Fibroblast of skin of right quadriceps (primary cell): ENCODE measurements at regions not wholly inside any gene's neighbourhood (a gene's known extent, or its start where the extent isn't known, plus 50 kb on each side); places are given as distances from the start of the nearest gene placed in this dataset.

Source experiments
- DNase-seq: peaks from one replicate; pipeline ENCODE4 v3.0.0-alpha.2; 2013

DNA sequence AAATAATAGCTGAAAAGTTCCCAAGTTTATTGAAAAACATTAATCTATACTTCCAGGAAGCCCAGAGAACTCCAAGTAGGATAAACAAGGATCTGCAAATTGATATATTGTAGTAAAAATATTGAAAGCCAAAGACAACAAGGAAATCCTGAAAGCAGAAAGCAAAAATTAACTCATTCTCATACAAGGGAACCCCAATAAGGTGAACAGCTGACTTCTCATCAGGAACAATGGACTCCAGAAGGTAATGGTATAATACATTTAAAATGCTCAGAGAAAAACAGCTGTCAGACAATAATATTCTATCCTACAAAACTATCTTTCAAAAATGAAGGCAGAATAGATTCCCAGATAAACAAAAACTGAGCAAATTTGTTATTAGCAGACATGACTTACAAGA is 138.1 kb upstream of the BMP4 start:
- DNase-seq = no peak

DNA sequence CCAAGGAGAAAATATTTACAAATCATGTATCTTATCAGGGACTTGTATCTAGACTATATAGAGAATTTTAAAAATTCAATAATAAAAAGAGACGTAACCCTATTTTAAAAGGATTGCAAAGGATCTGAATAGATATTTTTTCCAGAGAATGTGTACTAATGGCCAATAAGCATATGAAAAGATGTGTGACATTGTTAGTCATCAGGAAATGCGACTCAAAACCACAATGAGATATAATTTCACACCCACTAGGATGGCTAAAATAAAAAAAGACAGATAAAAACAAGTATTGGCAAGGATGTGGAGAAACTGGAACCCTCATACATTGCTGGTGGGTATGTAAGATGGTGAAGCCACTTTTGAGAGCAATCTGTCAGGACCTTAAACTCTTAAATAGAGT is 141.9 kb upstream of the BMP4 start:
- DNase-seq = no peak

- DNase-seq = no peak
These were observed 145.4 kb upstream of the BMP4 start for GRCh38 chr14:54102051-54102456.

- no peak for DNase-seq
These were observed 145.9 kb upstream of the BMP4 start for GRCh38 chr14:54102530-54102929.

DNA sequence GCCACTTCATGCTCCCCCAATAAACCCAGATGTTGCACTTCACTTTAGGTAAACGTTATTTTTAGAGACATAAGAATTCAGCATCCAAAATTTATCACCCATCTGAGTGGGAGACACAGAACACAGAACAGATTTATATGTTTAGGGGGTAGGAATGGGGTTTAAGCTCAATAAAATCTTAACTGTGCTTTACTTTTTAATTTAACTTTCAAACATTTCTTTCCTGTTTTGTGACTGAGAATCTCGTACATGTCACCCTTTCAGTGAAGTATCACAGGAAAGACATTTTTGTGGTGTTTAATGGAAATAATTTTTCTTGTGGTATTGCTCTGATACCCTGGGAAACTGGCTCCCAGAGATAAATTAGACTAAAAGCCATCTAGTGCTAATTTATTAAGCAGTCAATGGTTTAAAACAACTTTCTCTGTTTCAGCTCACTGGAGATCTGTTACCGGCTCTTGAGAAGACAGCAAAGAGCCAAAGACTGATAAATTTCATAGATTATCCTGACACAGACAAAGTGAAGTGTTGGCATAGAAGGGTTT is 148.0 kb upstream of the BMP4 start:
- DNase-seq = no peak

DNA sequence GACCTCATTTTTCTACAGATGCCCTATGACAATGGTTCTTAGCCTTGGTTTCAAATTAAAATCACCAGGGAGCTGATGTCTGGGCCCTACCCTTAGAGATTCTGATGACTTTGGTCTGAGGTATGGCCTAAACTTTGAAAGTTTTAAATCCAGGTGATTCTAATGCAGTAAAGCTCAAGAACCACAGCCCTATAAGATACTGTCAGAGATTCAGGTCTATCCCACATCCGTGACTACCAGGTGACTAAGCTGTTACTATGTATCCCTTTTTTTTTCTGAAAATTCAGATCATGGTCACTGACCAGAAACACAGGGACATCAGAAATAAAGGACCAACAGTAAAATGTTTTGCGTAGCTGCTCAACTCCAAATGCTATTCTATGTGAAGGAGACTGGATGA is 148.8 kb upstream of the BMP4 start:
- DNase-seq = no peak

DNA sequence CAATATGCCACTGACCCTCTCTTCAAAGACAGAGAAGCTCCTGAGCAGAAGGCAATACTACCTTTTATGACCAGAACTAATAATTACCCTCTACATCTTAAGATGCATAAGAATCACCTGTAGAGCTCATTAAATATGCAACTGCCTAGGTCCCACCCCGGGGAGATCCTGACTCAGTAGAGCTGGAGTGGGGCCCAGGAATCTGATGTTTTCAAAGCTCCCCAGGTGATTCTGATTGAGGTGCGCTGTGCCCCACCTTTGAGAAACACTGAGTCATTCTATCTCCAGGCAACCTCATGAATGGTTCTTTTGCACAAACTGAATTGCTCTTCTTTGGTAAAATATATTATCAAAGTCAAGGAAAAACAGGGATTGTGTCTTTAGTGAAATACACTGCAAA is 149.3 kb upstream of the BMP4 start:
- no peak for DNase-seq

GRCh38 chr14:54106661-54107377 is 150.2 kb upstream of the BMP4 start:
- DNase-seq = no peak

GRCh38 chr14:54108481-54109471 is 152.2 kb upstream of the BMP4 start:
- peak; percentile 80 for DNase-seq

- DNase-seq = no peak
These were observed 153.0 kb upstream of the BMP4 start for GRCh38 chr14:54109521-54110120.

DNA sequence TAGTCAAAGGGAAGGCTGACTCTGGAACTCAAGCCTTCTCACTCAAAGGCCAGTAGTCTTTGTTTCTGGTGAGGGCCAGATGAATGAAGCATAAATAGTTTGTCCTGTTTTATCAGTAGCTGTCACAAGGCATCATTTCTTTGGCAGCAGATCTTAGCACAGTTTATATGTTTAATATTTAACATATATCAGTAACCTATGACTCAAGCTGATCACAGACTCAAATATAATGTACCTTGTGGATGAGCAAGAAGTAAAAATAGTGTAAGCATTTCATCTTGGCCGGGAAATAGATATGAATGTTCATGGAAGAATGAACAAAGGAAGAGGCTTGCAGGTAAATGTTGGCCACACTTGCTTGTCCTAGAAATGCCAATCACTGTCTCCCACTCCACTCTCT is 158.3 kb upstream of the BMP4 start:
- DNase-seq = no peak

- DNase-seq = no peak
These were observed 159.7 kb upstream of the BMP4 start for GRCh38 chr14:54116198-54116885.

- peak; percentile 31 for DNase-seq
These were observed 160.3 kb upstream of the BMP4 start for GRCh38 chr14:54116972-54117371.

- DNase-seq = no peak
These were observed 160.8 kb upstream of the BMP4 start for GRCh38 chr14:54117396-54117795.

- no peak for DNase-seq
These were observed 161.3 kb upstream of the BMP4 start for GRCh38 chr14:54117924-54118323.

GRCh38 chr14:54120260-54120659 is 163.6 kb upstream of the BMP4 start:
- DNase-seq = no peak

- no peak for DNase-seq
These were observed 164.9 kb upstream of the BMP4 start for GRCh38 chr14:54121466-54122027.

DNA sequence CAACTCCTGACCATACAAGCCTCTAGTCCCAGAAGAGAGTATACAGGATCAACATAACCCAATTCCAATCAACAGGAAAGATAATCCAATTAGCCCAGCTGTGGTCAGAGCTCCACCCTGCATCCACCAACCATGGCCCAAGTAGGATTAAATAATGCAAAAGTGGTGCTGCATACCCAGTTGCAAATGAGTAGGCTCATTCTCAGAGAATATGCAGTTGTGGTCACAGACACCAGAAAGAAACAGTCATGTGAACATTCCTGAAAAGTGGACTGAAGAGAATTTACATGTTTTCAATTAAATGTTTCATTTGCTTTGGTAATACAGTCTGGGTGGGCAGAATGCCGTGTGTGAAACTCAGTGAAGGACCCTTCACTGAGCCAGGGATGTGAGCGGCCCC is 167.2 kb upstream of the BMP4 start:
- no peak for DNase-seq

DNA sequence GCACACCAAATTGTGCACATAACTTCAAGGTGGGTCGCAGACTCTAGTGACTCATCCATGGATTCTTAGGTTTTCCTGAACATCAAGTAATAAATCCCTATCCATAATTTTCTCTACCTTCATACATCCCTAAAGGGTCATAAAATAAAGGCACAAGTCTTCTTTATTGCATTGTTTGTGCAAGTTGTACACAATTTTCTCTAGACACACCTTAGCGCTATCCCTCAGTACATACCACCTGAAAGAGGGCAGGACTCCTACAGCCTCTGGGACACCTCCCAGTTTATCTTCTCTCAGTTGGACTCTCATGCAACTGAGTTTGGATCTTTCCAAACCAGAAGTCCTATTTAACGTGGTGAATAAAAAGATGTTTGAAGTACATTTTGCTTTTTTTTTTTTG is 168.5 kb upstream of the BMP4 start:
- DNase-seq = no peak

GRCh38 chr14:54126947-54127346 is 170.3 kb upstream of the BMP4 start:
- DNase-seq = no peak

DNA sequence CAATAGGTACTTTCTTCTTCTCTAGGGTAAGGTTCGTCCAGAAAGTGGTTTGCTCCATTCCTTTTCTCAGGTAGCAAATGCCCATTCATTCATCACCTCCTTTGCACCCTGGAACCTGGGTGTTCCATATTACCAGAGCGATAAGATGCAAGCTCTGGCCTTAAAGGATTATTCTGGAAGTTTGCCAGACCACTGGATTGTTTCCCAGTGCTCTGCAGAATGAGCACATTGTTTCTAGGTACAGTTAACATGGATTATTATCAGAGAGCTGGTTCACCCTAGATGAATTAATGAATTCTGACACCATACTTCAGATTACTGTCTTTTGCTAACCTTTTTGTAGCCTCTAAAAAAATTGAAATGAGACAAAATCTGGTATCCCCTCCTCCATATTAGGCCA is 170.9 kb upstream of the BMP4 start:
- peak; percentile 25 for DNase-seq

DNA sequence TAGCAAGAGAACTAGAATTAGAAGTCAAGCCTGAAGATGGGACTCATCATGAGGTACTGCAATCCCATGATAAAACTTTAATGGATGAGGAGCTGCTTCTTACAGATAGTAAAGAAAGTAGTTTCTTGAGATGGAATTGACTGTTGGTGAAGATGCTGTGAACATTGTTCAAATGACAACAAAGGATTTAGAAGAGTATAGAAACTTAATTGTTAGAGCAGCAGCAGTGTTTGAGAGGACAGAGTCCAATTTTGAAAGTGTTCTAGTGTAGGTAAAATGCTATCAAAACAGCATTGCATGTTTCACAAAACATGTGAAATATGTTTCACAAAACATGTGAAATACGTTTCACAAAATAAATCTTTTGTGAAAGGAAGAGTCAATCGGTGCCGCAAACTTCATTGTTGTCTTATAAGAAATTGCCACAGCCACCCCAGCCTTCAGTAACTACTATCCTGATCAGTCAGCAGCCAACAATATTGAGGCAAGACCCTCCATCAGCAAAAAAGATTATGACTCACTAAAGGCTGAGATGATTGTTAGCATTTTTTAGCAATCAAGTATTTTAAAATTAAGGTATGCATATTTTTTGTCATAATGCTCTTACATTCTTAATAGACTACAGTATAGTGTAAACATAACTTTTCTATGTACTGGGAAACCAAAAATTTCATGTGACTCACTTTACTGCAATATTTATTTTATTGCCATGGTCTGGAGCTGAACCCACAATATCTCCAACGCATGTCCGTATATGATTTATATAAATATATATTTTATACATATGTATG is 173.4 kb upstream of the BMP4 start:
- DNase-seq = peak; percentile 21
